Activated gamma-delta T cell treated with anti-CD3 and anti-CD28 coated beads, Interleukin-2, amount 50 U/mL, for 16 hours (primary cell): ENCODE measurements at regions not wholly inside any gene's neighbourhood (a gene's known extent, or its start where the extent isn't known, plus 50 kb on each side); places are given as distances from the start of the nearest gene placed in this dataset.

Source experiments
- DNase-seq: peaks from one replicate; pipeline ENCODE4 v3.0.0-alpha.2; 2020; ENCODE audit warnings: low read depth

DNA sequence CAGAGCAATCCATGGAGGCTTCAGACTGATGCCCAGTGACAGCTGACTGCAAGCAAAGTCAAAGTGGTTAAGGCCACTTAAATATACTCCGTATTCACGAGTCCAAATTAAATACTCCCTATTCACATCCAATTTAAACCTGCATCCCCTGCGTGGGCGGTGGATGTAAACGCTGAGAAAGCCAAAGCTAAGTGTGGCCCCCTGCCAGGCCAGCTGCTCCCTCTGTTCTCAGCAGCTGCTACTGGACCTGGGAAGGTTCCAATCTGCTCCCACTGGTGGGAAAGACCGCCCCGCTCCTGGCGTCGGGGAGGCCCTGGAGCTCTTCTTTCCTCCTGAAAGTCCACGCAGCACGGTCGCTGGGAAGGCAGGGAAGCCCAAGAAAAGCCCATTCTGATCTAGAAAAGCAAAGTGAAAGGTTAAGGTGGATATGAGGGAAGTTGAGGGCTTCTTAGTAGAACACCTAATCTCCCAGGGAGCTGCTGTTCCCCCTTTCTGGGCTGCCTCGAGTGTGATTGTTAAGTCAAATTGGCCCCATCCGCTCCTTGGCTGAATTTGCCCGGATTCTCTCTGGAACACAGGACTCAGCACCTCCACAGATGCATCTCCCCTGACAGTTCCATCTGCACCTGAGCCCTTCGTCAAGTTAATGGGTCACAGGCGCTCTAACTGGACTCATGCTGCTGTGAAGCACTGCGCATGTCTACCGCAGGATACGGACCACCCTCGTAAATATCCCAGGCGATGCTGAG, 205.5 kb downstream of the USP12 start:
- no peak for DNase-seq

DNA sequence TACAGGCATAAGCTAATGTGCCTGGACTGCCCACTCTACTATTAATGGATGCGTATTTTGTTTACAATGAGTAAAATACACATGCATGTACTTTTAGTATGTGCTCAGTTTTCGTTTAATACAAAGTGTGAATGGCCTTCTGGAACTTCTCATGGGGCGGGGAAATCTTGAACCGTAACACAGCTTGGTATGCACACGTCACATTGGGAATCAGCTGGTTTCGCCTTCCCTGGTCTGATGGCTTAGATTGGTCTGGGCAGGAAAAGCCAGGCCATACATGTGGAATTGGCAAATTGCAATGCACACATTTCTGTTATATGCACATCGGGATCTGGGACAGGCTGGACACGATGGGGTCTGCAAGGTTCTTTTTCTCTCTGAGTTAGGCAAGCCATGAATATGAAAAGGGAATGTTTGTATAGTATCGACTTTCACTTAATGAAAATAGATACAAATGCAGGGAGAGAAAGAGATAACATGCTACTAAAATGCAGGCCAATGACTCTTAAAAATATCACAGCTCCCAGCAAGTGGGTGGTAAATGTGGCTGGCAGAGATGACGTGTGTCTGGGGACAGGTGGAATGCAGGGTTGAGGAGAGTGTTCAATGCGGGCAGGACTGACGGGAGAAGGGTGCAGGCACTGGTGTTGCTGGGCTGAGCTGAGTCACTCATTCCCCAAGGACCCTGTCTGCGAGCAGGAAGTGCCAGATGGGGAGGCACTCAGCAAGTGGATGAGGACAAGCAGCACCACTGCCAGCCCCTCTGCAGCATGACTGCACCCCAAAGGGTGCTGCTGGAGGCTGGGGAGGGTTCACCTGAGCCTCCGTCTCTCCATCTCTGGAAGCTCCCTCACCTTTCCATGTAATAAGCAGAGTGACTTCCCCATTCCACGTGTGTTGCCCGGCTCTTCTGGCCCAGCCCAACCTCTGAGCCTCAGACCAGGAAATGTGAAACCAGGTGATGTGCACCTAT, 204.0 kb upstream of the GPR12 start:
- DNase-seq, result no peak

DNA sequence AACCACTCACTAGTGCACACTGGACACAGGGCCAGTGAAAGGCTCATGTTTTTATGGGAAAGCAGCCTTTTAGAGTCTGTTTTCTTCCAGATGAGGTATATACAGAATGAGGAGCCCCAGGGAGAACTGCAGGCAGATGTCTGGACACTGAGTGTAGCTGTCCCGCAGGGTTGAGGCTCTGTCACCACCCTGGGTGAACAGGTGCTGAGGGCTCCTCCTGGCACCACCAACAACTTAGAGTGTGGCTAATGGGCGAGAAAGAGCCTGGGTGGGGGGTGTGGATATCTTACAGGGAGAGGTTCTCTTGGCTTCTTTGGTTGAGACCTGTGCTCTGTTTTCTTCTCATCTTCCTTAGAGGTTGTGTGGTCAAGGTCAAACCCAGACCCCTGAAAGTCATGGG, 202.1 kb upstream of the GPR12 start:
- DNase-seq, result no peak

DNA sequence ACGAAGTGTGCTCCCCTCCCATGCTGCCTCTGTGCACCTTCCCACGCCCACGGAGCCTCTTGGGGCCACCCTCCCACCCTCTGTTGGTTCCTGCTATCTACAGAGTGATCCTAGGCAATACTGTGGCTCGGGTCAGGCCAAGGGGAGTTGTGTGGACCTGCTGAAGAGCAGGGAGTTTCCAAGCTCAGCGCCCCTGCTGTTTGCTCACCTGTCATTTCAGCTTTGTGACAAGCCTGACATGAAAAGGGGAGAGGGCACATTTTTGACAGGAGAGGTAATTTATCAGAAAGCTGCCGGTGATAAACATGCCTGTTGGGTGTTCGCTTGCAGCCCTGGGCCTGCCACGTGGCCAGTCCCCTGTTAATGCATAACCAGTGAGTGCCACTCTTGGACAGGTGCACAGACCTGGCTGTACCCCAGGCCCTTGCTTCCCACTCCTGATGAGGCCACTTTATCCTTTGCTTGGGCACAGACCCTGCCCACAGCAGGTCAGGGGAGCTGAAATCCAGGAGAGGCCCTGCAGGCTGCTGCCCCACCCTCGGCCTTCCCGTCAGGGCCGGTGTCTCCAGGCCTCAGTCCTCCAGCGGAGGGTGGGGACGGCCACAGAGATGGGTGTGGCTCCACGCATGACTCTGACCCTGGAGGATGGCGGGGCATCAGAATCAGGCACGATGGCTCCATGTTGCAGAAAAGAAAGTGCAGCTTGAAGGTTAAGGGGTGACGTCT, 201.5 kb upstream of the GPR12 start:
- DNase-seq, result no peak

DNA sequence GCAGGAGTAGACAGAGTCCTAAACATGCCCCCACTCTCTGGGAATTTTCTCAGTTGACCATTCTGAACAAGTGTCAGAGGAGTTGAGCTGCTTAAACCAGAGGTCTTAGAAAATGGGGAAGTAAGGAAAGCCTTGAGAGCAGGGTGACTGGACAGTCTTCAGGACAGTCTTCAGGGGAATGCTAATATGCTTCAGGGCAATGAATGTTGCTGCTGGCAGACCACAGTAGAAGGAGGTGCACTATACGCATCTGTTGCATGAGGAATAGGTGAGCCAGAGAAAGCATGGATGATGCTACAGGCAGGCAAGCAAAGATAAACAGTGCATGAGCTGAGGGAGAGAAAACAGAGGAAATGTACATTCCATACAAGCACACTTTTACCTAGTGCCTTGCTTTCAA, 196.6 kb upstream of the GPR12 start:
- no peak for DNase-seq

DNA sequence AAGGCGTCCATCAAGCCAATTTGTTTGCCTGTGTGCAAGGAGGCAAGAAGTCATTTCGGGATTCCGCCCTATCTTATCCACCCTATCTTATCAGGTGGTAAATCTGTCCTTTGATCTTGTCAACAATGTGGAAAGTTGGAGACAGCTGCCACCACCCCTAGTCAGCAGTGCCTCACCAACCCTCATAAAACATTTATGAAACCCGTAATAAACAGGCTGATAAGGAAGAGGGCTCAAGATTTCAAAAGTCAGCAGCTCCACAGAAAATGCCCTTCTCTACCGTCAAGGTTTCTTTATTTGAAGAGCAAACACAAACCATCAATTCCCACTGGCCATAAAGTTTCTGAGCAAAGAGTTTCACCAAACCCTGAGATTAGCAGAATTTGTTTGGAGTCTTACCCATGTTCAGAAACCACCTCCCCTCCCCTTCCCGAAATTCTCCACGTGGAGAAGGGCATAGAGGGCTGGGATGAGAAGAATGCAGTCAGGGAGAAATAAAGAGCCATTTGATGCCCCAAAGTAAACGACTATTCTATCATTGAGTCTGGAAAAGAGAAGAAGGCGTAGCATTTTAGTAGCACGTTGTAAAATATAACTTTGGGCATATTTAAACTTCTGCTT, 196.0 kb upstream of the GPR12 start:
- no peak for DNase-seq

DNA sequence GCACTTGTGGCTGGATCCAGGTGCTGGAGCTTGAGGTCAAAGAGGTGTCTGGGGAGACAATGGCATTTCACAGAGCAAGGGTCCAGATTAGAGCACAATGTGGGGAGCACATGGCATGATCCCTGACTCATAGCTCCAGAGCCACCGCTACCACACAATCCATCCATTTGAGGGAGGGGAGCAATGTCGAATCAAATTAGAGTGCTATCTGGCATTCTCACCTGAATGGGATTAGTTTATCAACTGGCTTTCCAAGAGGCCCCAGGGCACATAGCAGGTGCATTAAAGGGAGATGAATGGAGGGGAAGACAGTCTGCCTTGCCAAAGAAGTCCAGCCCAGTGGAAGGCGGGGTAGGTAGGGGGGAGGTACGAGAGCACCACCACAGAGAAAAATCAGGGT, 194.4 kb upstream of the GPR12 start:
- no peak for DNase-seq

DNA sequence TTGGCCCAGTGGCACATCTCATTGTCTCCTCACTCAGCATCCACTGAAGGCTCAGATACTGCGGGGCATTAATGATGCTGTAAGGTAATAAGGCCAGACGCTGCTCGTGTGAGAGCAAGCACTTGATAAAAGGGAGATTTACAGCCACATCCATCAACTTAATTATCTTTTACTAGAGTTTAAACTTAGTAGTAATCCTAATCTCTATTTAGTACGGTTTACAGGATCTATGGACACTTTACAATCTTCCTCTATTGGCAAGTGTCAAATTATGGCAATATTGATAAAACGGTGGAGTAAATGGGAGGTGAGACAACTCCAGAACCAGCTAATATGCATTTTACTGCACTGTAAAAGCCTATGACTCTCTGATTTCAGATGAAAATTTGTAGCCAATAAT, 192.7 kb upstream of the GPR12 start:
- no peak for DNase-seq

DNA sequence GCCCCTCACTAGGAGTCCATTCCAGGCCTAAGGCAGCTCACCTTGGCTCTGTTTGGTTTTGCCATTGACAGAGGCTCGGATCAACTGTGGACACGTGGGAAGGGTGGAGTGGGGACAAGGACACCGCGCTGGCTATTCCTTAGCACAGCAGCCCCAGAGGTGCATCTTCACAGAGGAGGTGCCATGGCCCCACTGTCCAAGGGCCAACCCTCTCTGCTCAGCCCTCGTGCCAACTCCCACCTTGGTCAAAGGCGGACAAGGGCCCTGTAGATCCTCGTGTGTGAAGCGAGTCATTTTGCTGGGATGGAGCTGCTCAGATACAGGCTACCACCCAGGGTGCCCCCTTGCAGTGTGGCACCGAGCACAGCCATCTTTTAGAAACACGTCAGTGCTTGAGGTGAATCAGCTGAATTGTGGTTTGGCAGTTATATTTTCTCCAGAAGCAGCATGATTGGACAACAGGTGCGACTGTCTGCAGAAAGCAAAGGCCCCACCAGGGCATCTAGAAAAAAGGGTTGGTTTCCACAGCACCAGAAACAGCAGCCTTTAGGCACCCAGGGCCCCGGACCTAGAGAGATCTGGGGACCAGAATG, 192.1 kb upstream of the GPR12 start:
- DNase-seq, result no peak

DNA sequence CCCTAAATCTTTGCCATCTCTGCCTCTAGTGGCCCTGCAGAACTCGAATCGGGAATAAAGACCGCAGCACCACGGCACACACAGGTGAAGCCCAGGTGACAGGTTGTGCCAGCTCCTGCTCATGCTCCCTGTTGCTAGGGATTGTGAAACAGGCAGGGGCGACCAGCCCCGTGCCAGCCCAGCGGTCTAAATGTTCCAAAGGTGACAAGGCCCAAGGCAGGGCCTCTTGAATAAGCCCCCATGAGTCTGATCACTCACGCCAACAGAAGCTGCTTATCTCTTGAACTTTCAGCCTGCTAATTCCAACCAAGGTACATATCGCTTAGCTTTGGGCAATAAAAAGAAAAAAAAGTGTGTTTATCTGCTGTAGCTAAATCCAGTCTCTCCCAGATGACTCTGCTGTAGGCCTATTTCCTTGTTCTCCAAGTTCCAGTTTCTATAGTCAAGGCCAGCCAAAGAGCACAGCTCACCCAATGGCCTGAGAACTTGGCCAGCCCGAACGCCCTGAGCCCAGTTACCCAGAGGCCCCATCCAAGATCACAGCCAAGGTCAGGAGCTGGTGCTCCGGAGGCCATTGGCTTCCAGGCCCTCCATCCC, 191.1 kb upstream of the GPR12 start:
- no peak for DNase-seq

DNA sequence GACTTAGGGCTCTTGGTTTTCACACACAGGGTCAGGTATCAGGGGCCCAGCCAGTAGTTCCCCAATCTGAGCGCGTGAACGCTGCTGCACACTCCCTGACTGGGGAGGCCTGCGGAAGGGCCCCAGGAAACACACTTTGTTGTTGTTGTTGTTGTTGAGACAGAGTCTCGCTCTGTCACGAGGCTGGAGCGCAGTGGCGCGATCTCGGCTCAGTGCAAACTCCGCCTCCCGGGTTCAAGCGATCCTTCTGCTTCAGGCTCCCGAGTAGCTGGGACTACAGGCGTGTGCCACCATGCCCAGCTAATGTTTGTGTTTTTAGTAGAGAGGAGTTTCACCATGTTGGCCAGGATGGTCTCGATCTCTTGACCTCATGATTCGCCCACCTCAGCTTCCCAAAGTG, 190.4 kb upstream of the GPR12 start:
- DNase-seq, result no peak

DNA sequence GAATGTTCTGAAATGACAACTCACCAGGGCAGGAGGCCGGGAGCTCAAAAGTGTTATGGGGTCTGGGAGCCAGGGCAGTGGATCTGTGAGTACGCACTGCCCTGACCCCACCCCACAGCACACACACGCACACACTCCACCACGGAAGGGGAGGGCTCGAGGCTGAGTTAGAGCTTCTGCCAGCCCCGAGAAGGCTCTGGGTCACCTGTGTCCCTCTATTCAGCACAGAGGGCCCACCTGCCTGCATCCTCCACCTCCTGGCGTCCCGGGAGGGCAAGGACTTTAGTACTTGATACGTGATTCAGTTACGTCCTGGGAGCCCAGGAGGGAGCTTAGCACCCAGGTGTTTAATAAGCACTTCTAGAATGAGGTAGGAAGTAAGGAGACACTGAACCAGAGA, 190.0 kb upstream of the GPR12 start:
- no peak for DNase-seq

DNA sequence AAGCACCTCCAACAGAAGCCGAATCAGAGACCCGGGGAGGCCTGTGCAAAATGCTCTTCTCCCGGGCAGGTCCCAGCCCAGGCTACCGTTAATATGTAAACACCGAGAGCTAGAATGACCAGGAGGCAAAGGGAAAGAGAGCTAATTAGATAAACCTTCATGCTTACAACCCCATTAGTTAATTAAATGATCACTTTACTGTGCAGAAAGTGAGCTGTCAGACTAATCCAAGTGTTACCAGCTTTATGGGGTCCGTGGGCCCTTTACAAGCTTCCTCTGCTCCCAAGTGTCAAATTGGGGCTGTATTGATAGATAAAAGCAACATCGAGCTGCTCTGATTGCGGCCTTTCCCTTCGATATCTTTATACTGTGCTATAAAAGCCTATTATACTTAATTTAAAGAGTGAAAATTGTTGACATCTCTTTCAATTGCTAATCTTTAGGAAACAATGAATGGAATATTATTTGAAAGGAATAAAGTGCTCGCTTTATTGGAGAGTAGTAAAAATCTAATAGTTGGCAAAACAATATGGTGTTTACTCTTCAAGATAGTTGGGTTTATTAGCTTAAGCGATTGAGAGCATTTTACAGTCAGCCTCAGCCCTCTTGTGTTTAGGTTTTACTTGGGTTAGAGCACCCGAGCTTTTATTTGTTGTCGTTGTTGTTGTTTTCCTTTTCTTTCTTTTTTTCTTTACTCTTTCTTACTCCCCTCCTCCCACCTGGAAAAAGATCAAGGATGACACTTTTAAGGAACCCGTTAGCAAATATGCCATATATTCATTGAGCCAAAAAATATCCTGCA, 189.3 kb upstream of the GPR12 start:
- DNase-seq, result no peak

DNA sequence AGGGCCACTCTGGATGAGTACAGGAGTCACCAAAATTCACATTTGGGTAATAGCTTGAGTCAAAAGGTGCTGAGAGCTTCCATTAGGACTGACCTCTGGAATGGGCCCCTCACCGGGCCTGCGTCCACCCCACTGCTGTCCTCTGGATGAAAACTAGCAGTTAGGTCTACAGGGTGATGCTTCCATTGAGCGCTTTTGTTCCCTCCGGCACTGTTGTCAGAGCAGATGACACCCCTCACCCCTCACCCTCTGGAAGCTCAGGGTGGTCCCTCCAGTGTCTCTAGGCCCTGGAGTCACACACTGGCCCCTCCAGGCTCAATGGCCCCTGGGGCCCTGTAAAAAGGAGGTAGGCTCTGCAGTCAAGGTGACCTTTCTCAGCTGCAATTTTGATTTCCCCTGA, 187.8 kb upstream of the GPR12 start:
- DNase-seq, result no peak

DNA sequence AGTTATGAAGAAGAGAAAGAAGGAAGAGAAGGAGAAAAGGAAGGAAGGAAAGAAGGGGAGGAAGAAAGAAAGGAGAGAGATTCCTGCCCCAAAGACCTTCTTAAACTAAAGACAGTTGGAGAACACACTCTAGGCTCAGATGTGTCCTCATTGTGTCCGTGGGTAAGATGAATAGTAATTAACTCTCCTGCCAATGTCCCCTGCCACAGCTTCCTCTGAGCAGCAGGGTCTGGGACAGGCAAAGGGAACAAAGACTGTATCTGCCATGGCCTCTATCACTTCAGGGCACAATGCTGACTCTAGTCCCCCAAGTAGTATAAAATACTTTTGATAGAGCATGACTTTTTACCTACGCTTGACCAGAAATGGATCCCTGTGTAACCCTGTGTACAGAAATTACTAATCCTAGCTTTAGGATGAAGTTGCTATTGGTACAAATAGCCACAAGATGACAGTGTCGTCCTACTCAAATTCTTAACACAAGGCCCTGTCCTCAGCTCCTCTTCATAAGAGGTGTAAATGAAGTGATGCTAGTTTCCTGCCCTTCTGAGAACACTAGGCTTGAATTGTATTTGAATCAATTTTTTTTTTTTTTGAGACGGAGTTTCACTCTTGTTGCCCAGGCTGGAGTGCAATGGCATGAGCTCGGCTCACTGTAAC, 186.2 kb upstream of the GPR12 start:
- DNase-seq, result no peak

DNA sequence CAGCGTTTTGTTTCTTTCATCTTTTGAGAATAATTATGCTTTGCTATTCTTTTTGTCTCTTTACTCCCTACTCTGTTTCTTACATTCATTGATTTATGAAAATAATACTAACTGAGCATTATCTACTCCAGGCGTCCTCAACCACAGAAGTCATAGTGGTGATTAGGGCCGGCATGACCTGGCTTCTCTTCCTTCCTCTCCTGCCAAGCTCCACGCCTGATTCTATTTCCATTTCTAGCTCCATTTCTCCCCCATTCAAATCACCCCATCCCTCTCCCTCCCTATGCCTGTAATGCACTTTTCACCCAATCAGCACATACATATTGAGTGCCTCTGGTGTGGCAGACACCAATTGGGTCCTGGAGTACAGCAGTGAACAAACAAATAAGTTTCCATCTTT, 183.2 kb upstream of the GPR12 start:
- DNase-seq, result no peak

DNA sequence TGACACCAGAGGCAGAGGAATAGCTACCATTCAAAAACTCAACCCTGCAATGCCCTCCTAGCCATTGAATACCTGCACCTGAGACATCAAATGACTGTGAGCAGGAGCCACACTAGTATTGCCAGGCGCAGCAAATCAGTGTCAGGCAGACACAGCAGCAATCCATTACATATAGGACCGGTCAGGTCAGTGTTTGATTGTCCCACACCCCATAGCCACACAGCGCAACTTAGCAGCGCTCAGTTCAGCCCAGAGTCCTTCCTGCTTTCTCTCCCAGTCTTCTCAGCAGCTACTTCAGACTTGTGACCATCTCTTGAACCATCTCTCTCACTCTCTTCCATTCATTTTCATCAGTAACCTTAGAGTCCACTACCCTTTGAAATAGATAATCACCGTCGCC, 181.6 kb upstream of the GPR12 start:
- DNase-seq, result no peak

DNA sequence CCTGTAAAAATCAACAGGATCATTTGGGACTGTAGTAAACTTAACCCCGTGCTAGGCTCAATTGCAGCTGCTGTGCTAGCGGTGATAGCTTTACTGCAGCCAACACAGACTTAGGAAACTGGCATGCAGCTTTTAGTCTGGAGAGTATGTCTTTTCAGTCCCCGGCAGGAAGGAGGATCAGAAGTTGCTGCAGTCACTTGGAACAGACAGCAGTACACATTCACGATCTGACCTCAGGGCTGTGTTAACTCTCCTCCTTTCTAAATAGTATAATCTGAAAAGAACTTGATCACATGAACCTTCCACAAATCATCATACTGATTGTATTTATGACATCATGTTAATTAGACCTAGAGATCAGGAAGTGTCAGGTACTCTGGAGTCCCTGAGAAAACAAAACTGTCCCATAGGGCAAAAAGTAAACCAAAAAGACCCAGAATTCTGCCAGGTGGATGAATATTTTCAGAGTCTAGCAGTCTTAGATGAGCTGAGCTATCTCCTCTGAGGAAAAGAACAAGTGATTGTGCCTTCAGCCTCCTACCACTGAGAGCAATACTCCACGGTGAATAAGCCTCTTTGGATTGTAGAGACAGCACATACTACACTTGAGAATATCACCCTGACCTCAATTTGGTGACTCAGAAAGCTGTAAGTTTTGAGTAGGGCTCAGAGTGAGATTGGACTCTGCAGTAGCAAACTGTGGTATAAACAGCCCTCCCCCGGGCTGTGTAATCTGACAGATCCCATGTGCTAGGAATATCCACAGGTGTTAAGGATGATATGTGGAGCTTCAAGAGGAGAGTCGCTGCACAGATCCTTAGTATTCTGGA, 181.0 kb upstream of the GPR12 start:
- no peak for DNase-seq

DNA sequence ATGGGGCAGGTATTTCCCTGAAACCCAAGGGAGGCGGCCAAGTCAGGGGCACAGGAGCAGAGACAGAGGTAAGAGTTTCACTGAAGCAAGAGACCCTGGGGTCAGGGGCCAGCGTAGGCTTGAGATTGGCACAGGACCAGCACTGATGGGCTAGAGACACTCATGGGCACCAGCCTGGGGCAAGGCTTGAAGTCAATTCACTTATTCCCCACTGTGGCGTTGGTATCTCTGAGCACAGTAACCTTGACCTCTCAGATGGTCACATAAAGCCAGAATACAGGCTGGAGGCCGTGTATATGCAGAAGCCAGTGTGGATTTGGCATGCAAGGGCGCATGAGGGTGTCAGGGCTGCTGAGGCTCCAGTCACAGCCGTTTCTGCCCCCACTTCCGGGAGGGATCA, 173.5 kb upstream of the GPR12 start:
- DNase-seq, result no peak
